Panc1 (cell line): ENCODE measurements at regions not wholly inside any gene's neighbourhood (a gene's known extent, or its start where the extent isn't known, plus 50 kb on each side); places are given as distances from the start of the nearest gene placed in this dataset.

ENCODE experiments used
- POLR2AphosphoS5 ChIP-seq: IDR thresholded peaks from 2 replicates; pipeline ENCODE4 v1.6.1; 2012; ENCODE audit warnings: mild to moderate bottlenecking, low read depth, low read length, moderate library complexity
- SIN3A ChIP-seq: IDR thresholded peaks from 2 replicates; pipeline ENCODE4 v1.6.1; 2012; ENCODE audit warnings: low read depth, mild to moderate bottlenecking, low read length, moderate library complexity, borderline replicate concordance; ENCODE audit not compliant: insufficient read depth
- TF ChIP-seq, protein P1 (sequence below): fragments of 450-650 bp; IDR thresholded peaks from 2 replicates; pipeline ENCODE4 v1.5.1; 2017; ENCODE audit warnings: mild to moderate bottlenecking

DNA sequence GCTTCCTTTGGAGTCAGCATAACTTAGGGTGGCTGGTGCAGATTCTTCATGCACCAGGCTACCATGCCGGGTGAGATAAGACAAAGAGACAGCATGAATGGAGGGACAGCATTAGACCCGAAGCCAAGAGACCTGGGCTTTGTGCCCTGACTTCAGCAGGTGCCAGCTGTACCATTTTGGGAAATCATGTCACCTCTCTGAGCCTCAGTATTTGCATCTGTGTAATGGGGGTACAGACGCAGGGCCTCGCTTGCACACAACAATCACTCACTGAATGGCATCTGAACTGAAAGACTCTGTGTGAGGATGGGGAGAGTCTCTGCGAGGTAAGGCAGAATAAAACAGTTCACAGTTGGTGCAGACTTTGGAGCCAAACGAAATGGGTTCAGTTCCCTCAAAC lies 1053.7 kb downstream of the VRK1 start:
- TF ChIP-seq, protein P1, sequence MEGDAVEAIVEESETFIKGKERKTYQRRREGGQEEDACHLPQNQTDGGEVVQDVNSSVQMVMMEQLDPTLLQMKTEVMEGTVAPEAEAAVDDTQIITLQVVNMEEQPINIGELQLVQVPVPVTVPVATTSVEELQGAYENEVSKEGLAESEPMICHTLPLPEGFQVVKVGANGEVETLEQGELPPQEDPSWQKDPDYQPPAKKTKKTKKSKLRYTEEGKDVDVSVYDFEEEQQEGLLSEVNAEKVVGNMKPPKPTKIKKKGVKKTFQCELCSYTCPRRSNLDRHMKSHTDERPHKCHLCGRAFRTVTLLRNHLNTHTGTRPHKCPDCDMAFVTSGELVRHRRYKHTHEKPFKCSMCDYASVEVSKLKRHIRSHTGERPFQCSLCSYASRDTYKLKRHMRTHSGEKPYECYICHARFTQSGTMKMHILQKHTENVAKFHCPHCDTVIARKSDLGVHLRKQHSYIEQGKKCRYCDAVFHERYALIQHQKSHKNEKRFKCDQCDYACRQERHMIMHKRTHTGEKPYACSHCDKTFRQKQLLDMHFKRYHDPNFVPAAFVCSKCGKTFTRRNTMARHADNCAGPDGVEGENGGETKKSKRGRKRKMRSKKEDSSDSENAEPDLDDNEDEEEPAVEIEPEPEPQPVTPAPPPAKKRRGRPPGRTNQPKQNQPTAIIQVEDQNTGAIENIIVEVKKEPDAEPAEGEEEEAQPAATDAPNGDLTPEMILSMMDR: no peak
- TF ChIP-seq POLR2AphosphoS5 (no peak), SIN3A (no peak)
